RWPE1 (cell line): ENCODE measurements at regions not wholly inside any gene's neighbourhood (a gene's known extent, or its start where the extent isn't known, plus 50 kb on each side); places are given as distances from the start of the nearest gene placed in this dataset.

ENCODE experiments used
- CTCF ChIA-PET: fragments of 350-600 bp; sonication (Branson Sonifier 250); formaldehyde crosslinking; extraction: SDS; loops from one replicate; lab custom pipeline; 2021; lab: Yijun Ruan, JAX
- POLR2A ChIA-PET: fragments of 400-600 bp; formaldehyde crosslinking; extraction: SDS; loops from one replicate; lab custom pipeline; 2020; ENCODE audit warnings: antibody characterized with exemption; ENCODE audit not compliant: low non-redundant PET; lab: Yijun Ruan, JAX
- DNase-seq: peaks from one replicate; pipeline ENCODE4 v3.0.0; 2012; ENCODE audit warnings: low spot score
- H3K27ac ChIP-seq: fragments of 450-650 bp; 2 replicates; pipeline ENCODE4 v1.5.1; 2017
- CTCF ChIP-seq: fragments of 450-650 bp; conservative IDR thresholded peaks from 2 replicates; pipeline ENCODE4 v1.5.1; 2017; ENCODE audit warnings: low read depth, mild to moderate bottlenecking

DNA sequence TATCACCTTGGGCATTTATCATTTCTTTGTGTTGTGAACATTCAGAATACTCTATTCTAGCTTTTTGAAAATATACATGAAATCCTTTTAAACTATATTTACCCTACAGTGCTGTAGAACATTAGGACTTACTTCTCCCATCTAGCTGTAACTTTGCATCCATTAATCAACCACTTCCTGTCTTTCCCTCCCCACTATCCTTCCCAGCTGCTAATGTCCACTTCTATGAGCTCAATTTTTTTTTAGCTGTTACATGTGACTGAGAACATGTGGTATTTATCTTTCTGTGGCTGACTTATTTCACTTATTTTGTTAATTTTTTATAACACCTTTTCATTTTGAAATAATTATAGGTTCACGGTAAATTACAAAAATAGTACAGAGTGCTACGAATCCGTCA, 136.0 kb downstream of the LMNTD1 start:
- ChIA-PET POLR2A (no interaction called here), CTCF (no interaction called here)
- H3K27ac ChIP-seq = no peak overlapping the region
- no peak for DNase-seq
- no peak for TF ChIP-seq CTCF

DNA sequence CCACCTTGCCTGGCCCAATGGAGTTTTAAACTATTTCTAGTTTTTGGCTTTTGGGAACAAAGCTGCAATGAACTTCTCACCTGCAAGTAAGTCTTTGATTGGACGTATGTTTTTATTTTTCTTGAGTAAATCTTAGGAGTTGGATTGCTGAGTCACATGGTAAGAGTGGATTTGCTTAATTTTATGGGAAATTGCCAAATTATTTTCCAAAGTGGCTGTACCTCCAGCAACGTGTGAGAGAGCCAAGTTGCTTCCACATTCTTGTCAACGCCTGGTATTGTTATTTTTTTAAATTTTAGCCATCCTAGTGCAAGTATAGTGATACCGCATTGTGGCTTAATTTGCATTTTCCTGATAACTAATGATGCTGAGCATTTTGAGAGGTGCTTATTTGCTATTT, 136.6 kb downstream of the LMNTD1 start:
- TF ChIP-seq CTCF = no peak
- POLR2A ChIA-PET = no interaction called here
- H3K27ac ChIP-seq = no peak overlapping the region
- DNase-seq = no peak
- CTCF ChIA-PET = no interaction called here

GRCh38 chr12:25415004-25415403, 138.1 kb downstream of the LMNTD1 start:
- TF ChIP-seq CTCF = no peak
- ChIA-PET CTCF (no interaction called here), POLR2A (no interaction called here)
- no peak overlapping the region for H3K27ac ChIP-seq
- DNase-seq = no peak

DNA sequence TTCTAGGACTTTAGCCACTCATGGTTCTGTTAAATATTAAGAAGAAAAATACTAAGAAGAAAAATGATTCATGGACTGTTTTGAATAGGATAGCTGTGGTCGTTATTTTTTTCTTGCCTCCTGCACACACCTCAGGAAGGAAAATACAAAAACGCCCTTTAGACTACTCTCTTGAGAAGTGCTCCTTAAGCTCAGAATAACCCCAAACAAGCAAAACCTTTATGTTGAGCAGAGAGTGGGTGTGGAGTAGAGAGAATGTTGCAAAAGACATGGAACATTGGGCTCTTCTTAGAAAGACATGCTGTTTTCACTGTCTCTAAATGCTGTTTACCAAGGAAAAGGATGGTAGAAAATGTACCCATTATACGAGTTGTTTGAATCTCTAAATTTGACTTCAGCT, 140.3 kb downstream of the LMNTD1 start:
- no peak for TF ChIP-seq CTCF
- POLR2A ChIA-PET = no interaction called here
- H3K27ac ChIP-seq = no peak overlapping the region
- no peak for DNase-seq
- CTCF ChIA-PET = interaction anchor here (1.0 kb wide), 1 partner anchor 25 kb away, joined by 4 read pairs; no protein-coding TSS in a partner anchor

DNA sequence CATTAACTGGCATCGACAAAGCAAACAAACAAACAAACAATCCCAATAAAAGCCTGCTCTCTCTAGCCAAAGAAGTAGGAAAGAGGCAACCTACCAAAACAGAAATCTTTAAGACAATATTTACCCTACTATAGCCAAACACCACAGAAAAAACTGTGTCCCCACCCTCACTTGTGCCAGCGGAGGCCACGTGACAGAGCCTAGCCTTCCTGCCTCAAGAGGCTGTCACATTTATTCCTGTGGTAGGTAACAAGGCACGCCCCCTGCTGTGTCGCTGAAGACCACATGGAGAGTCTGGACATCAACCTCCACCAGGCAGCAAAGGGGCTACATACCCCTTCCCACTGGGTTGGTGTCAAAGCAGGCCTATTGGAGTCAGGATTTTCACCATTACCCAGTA, 148.1 kb downstream of the LMNTD1 start:
- ChIA-PET CTCF (no interaction called here), POLR2A (no interaction called here)
- DNase-seq = no peak

GRCh38 chr12:25401547-25402345, 151.0 kb upstream of the KRAS start:
- H3K27ac ChIP-seq = no peak overlapping the region
- TF ChIP-seq CTCF = no peak
- ChIA-PET CTCF (interaction anchor here (0.6 kb wide), 2 partner anchors 17 to 442 kb away, joined by 3 to 4 read pairs; no protein-coding TSS in a partner anchor), POLR2A (no interaction called here)
- DNase-seq = no peak

More for the DNA sequence above, 148.1 kb downstream of the LMNTD1 start:
- TF ChIP-seq CTCF = no peak
- H3K27ac ChIP-seq = no peak overlapping the region
